GM18502 (cell line): ENCODE measurements at regions not wholly inside any gene's neighbourhood (a gene's known extent, or its start where the extent isn't known, plus 50 kb on each side); places are given as distances from the start of the nearest gene placed in this dataset.
"Not testable (repeated sequence)": the region's sequence is repeated elsewhere in the genome, so short reads cannot be mapped to it uniquely, and the experiment has no call there.

Experiments used
- ATAC-seq: cut with Tn5 transposase; IDR thresholded peaks from one replicate; pipeline ENCODE4 v1.9.1; 2021; ENCODE audit warnings: mild to moderate bottlenecking; ENCODE audit not compliant: unreplicated experiment, poor library complexity

- no peak for ATAC-seq
Observed at GRCh38 chr17:77288115-77288619, 147.4 kb downstream of the SEC14L1 start.

- not testable (repeated sequence) for ATAC-seq
Observed at GRCh38 chr17:77290759-77291558, 150.2 kb downstream of the SEC14L1 start.

GRCh38 chr17:77291591-77292386, 151.0 kb downstream of the SEC14L1 start:
- no peak for ATAC-seq

- ATAC-seq, result no peak
Observed at GRCh38 chr17:77294761-77295160, 154.0 kb downstream of the SEC14L1 start.

GRCh38 chr17:77295241-77295853, 154.6 kb downstream of the SEC14L1 start:
- no peak for ATAC-seq

GRCh38 chr17:77296769-77297409, 156.1 kb downstream of the SEC14L1 start:
- no peak for ATAC-seq

- ATAC-seq, result no peak
Observed at GRCh38 chr17:77297693-77298666, 157.2 kb downstream of the SEC14L1 start.

- no peak for ATAC-seq
Observed at GRCh38 chr17:77298811-77299210, 158.0 kb downstream of the SEC14L1 start.

GRCh38 chr17:77299256-77300015, 158.7 kb downstream of the SEC14L1 start:
- ATAC-seq, result no peak

- ATAC-seq, result no peak
Observed at GRCh38 chr17:77300016-77300686, 159.4 kb downstream of the SEC14L1 start.

- no peak for ATAC-seq
Observed at GRCh38 chr17:77301694-77302266, 161.0 kb downstream of the SEC14L1 start.

- ATAC-seq, result no peak
Observed at GRCh38 chr17:77302682-77303081, 161.9 kb downstream of the SEC14L1 start.

- ATAC-seq, result no peak
Observed at GRCh38 chr17:77303620-77304019, 162.9 kb downstream of the SEC14L1 start.

GRCh38 chr17:77304051-77304745, 163.4 kb downstream of the SEC14L1 start:
- ATAC-seq, result no peak

GRCh38 chr17:77304746-77305473, 164.1 kb downstream of the SEC14L1 start:
- ATAC-seq, result no peak

- ATAC-seq, result no peak
Observed at GRCh38 chr17:77306048-77306789, 165.4 kb downstream of the SEC14L1 start.
